ENCODE measurements at regions not wholly inside any gene's neighbourhood (a gene's known extent, or its start where the extent isn't known, plus 50 kb on each side); places are given as distances from the start of the nearest gene placed in this dataset.

DNA sequence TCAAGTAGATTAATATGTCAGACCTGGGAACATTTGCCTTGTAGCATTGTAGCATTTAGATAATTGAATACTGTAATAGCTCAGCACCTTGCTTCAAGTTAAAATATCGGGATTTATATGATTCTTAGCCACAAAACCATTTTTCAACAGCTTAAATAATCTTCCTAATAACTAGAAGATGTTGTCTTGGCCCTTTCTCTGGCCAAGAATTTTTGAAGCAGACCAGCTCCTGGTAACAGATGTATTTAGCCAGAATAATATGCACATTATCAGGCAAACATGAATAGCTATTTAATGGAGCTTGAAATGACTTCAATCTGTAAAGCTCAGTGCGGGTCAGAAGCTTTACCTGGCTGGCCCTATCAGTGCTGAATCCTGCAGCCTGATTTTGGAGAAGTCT lies 913.1 kb downstream of the AACS start:
- Mint-ChIP-seq H3K4me1 (ENCODE audit: low read depth) (no peaks in the 10 kb centered on the region), H3K4me3 (no peak overlapping the region), H3K36me3 (ENCODE audit: low read depth) (no peaks in the 10 kb centered on the region), H3K27me3 (ENCODE audit: insufficient read depth) (no peaks in the 10 kb centered on the region), H3K27ac (no peak overlapping the region), H3K9me3 (peaks cover 4% of the 10 kb centered on the region)
- no peak for DNase-seq (ENCODE audit: low spot score)
- intact Hi-C loops (cut with micrococcal nuclease): no loop called here

DNA sequence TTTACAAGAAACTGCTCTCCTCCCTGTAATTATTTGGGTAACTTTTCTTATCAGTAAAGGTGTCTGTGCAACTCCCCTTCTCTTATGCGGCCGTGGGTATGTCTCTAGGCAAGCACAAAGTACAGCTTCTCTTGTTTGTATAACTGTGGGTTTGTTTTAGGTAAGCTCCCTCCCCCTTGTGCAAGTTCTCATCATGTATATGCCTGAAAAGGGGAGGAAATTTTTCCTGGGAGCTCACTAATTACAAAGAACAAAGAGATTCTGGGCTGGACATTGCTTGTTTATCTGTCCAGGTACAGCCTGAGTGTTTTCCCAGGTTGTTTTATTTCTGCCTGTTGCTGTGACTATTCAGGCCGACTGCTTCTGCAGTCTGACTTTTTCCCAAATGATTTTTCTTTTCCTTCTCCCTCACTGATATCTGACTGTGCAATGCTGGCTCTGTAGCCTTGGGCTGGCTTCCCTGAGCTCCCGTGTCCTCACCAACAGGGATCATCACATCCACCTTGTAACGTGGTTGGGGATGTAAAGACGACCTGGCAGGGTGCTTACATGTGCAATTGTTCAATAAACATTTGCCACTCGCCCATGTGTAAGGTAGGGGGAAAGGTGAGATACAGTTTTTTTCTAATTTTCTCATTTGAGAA lies 916.5 kb downstream of the AACS start:
- H3K4me1 Mint-ChIP-seq (ENCODE audit: low read depth): no peaks in the 10 kb centered on the region
- H3K4me3 Mint-ChIP-seq: no peak overlapping the region
- no peaks in the 10 kb centered on the region for H3K36me3 Mint-ChIP-seq (ENCODE audit: low read depth)
- DNase-seq (ENCODE audit: low spot score): no peak
- H3K27me3 Mint-ChIP-seq (ENCODE audit: insufficient read depth): no peaks in the 10 kb centered on the region
- intact Hi-C loops (cut with micrococcal nuclease): no loop called here
- H3K27ac Mint-ChIP-seq: no peak overlapping the region
- no peaks in the 10 kb centered on the region for H3K9me3 Mint-ChIP-seq

GRCh38 chr12:125983094-125983783 lies 918.0 kb downstream of the AACS start:
- no peaks in the 10 kb centered on the region for H3K9me3 Mint-ChIP-seq
- no peaks in the 10 kb centered on the region for H3K27me3 Mint-ChIP-seq (ENCODE audit: insufficient read depth)
- no peak for DNase-seq (ENCODE audit: low spot score)
- H3K27ac Mint-ChIP-seq: no peak overlapping the region
- no peaks in the 10 kb centered on the region for H3K4me1 Mint-ChIP-seq (ENCODE audit: low read depth)
- intact Hi-C loops (cut with micrococcal nuclease): no loop called here
- H3K36me3 Mint-ChIP-seq (ENCODE audit: low read depth): no peaks in the 10 kb centered on the region
- no peak overlapping the region for H3K4me3 Mint-ChIP-seq

DNA sequence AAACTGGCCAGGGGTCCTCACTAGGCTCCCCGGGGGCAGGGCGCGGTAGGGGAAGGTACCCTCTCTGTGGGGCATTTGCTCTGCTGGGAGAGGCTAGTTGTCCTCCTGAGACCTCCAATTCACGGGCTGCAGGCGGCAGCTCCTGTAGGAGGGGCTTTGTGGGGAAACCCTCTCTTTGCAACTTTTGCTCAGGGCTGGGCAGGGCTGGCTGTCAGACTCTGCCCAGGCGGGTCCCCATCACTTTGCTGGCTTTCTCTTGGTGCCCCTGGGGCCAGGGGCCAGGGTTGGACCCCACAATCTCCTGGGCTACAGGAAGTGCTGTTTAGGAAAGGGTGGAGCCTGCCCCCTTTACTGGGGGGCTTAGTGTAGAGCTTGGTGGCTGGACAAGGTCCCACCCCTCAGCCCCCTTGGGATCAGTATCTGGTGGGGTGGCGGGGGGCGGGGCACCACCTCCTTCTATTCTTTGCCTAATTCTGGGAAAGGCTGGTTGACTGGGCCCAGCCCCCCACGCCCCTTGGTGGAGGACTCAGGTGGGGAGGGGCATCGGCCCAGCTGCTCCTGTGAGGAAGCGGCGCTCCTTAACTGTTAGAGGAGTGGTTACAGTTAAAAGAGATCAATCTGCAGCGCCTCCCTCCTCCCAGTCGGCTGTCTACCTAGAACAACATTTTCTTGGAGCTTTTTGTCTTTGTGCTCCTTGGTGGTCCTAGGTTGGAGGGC lies 918.7 kb downstream of the AACS start:
- no peaks in the 10 kb centered on the region for H3K27me3 Mint-ChIP-seq (ENCODE audit: insufficient read depth)
- intact Hi-C loops (cut with micrococcal nuclease): no loop called here
- no peak for DNase-seq (ENCODE audit: low spot score)
- no peaks in the 10 kb centered on the region for H3K36me3 Mint-ChIP-seq (ENCODE audit: low read depth)
- H3K9me3 Mint-ChIP-seq: no peaks in the 10 kb centered on the region
- H3K4me3 Mint-ChIP-seq: no peak overlapping the region
- H3K4me1 Mint-ChIP-seq (ENCODE audit: low read depth): no peaks in the 10 kb centered on the region
- H3K27ac Mint-ChIP-seq: no peak overlapping the region

- no peak for DNase-seq (ENCODE audit: low spot score)
- Mint-ChIP-seq H3K9me3 (no peaks in the 10 kb centered on the region), H3K4me3 (no peak overlapping the region), H3K36me3 (ENCODE audit: low read depth) (no peaks in the 10 kb centered on the region), H3K27me3 (ENCODE audit: insufficient read depth) (no peaks in the 10 kb centered on the region), H3K27ac (no peak overlapping the region), H3K4me1 (ENCODE audit: low read depth) (no peaks in the 10 kb centered on the region)
- intact Hi-C loops (cut with micrococcal nuclease): no loop called here
These were observed 923.3 kb downstream of the AACS start for GRCh38 chr12:125988545-125988944.

DNA sequence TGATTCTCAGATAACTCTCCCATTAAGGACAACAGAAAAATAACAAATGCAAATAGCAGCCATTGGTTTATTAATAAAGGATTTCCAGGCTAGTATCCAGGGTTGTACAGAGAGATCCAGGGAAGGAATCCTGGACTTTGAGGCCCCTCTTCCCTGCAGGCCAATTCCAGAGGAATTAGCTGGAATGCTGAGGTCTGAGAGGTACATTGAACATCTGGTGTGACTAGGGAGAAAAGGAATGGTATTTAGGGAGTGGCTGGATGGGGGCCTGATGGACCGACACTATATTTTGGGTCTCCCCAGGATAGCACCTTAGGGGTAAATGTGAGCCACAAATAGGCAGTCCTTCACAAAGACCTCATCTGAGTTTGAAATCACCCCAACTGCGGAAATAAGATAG lies 924.5 kb downstream of the AACS start:
- Mint-ChIP-seq H3K4me1 (ENCODE audit: low read depth) (no peaks in the 10 kb centered on the region), H3K27me3 (ENCODE audit: insufficient read depth) (no peaks in the 10 kb centered on the region), H3K9me3 (no peaks in the 10 kb centered on the region), H3K27ac (no peak overlapping the region), H3K36me3 (ENCODE audit: low read depth) (no peaks in the 10 kb centered on the region), H3K4me3 (no peak overlapping the region)
- intact Hi-C loops (cut with micrococcal nuclease): no loop called here
- no peak for DNase-seq (ENCODE audit: low spot score)

GRCh38 chr12:125996443-125996842 lies 931.2 kb downstream of the AACS start:
- intact Hi-C loops (cut with micrococcal nuclease): no loop called here
- no peak overlapping the region for H3K4me3 Mint-ChIP-seq
- H3K27ac Mint-ChIP-seq: no peak overlapping the region
- no peaks in the 10 kb centered on the region for H3K27me3 Mint-ChIP-seq (ENCODE audit: insufficient read depth)
- H3K36me3 Mint-ChIP-seq (ENCODE audit: low read depth): no peaks in the 10 kb centered on the region
- no peak for DNase-seq (ENCODE audit: low spot score)
- H3K9me3 Mint-ChIP-seq: no peaks in the 10 kb centered on the region
- no peaks in the 10 kb centered on the region for H3K4me1 Mint-ChIP-seq (ENCODE audit: low read depth)

GRCh38 chr12:125999628-126000027 lies 934.4 kb downstream of the AACS start:
- Mint-ChIP-seq H3K4me1 (ENCODE audit: low read depth) (no peaks in the 10 kb centered on the region), H3K36me3 (ENCODE audit: low read depth) (no peaks in the 10 kb centered on the region), H3K4me3 (no peak overlapping the region), H3K27me3 (ENCODE audit: insufficient read depth) (no peaks in the 10 kb centered on the region), H3K9me3 (peaks cover 17% of the 10 kb centered on the region), H3K27ac (no peak overlapping the region)
- DNase-seq (ENCODE audit: low spot score): no peak
- intact Hi-C loops (cut with micrococcal nuclease): no loop called here

- Mint-ChIP-seq H3K36me3 (ENCODE audit: low read depth) (no peaks in the 10 kb centered on the region), H3K27ac (no peak overlapping the region), H3K9me3 (peaks cover 42% of the 10 kb centered on the region), H3K4me3 (no peak overlapping the region), H3K27me3 (ENCODE audit: insufficient read depth) (no peaks in the 10 kb centered on the region), H3K4me1 (ENCODE audit: low read depth) (no peaks in the 10 kb centered on the region)
- no peak for DNase-seq (ENCODE audit: low spot score)
- intact Hi-C loops (cut with micrococcal nuclease): no loop called here
These were observed 954.1 kb downstream of the AACS start for GRCh38 chr12:126019385-126019784.

DNA sequence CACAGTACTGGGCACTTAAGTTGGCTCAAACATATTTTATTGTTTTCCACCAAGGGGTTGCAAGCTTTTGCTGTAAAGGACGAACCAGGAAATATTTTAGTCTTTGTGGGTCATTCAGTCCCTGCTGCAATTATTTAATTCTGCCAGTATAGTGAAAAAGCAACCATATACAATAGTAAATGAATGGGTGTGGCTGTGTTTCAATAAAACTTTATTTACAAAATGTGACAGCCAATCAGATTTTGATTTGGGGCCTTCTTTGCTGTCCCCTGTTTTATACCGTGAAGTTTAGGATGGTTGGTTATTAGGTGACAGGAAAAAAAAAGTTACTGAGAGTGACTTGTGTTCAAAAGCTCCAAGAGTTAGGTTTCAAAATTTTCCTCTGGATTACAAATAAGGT lies 956.4 kb downstream of the AACS start:
- no peak overlapping the region for H3K27ac Mint-ChIP-seq
- H3K9me3 Mint-ChIP-seq: peaks cover 28% of the 10 kb centered on the region
- H3K4me3 Mint-ChIP-seq: no peak overlapping the region
- H3K27me3 Mint-ChIP-seq (ENCODE audit: insufficient read depth): no peaks in the 10 kb centered on the region
- no peaks in the 10 kb centered on the region for H3K36me3 Mint-ChIP-seq (ENCODE audit: low read depth)
- H3K4me1 Mint-ChIP-seq (ENCODE audit: low read depth): no peaks in the 10 kb centered on the region
- no peak for DNase-seq (ENCODE audit: low spot score)
- intact Hi-C loops (cut with micrococcal nuclease): no loop called here

DNA sequence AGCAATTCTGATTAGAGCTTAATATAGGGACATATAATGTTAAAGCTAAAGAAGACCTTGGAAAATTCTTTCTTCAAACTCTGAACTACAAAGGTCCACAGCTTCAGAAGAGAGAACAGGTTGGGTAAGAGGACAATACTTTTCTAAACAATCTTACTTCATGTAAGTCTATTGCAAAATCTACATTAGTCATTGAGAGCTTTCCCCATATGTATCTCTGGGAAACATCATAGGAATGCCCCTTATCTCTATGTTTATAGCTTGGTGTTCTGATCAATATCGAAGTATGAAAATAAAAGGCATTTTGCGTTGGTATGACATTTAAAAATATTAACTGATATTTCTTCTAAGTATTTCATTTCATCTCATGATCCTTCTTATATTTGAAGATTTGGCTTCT lies 962.6 kb downstream of the AACS start:
- no peak for DNase-seq (ENCODE audit: low spot score)
- Mint-ChIP-seq H3K9me3 (peaks cover 4% of the 10 kb centered on the region), H3K27ac (no peak overlapping the region), H3K36me3 (ENCODE audit: low read depth) (no peaks in the 10 kb centered on the region), H3K27me3 (ENCODE audit: insufficient read depth) (no peaks in the 10 kb centered on the region), H3K4me3 (no peak overlapping the region), H3K4me1 (ENCODE audit: low read depth) (no peaks in the 10 kb centered on the region)
- intact Hi-C loops (cut with micrococcal nuclease): no loop called here

DNA sequence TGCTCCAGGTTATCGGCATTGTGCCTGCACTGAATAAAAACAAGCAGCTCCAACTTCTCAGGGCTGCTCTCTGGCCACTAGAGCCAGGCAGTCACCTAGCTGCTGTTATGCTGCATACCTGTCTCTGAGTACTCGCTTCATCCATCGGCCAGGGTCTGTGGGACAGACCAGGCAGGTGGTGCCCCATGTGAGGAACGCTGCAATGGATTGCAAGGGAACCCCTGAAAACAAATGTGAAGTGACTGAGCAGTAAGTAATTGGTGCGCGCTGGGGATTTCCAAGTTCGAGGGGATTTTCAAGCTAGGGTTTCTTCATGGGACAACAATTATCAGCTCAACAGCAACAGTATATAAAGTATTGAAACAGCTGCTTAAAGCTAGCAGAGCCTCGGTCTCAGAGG lies 965.3 kb downstream of the AACS start:
- intact Hi-C loops (cut with micrococcal nuclease): no loop called here

GRCh38 chr12:126033751-126034150 lies 968.5 kb downstream of the AACS start:
- intact Hi-C loops (cut with micrococcal nuclease): no loop called here
- Mint-ChIP-seq H3K9me3 (peaks cover 4% of the 10 kb centered on the region), H3K27ac (no peak overlapping the region), H3K36me3 (ENCODE audit: low read depth) (no peaks in the 10 kb centered on the region), H3K4me1 (ENCODE audit: low read depth) (no peaks in the 10 kb centered on the region), H3K4me3 (no peak overlapping the region), H3K27me3 (ENCODE audit: insufficient read depth) (no peaks in the 10 kb centered on the region)
- no peak for DNase-seq (ENCODE audit: low spot score)

More for the DNA sequence above, 965.3 kb downstream of the AACS start:
- no peak for DNase-seq (ENCODE audit: low spot score)
- H3K36me3 Mint-ChIP-seq (ENCODE audit: low read depth): no peaks in the 10 kb centered on the region
- no peaks in the 10 kb centered on the region for H3K9me3 Mint-ChIP-seq
- no peaks in the 10 kb centered on the region for H3K4me1 Mint-ChIP-seq (ENCODE audit: low read depth)
- no peak overlapping the region for H3K27ac Mint-ChIP-seq
- no peak overlapping the region for H3K4me3 Mint-ChIP-seq
- H3K27me3 Mint-ChIP-seq (ENCODE audit: insufficient read depth): no peaks in the 10 kb centered on the region
